GM18519 (cell line): ENCODE measurements at regions not wholly inside any gene's neighbourhood (a gene's known extent, or its start where the extent isn't known, plus 50 kb on each side); places are given as distances from the start of the nearest gene placed in this dataset.
A peak's percentile ranks its signal among the peaks of the same experiment; 100 is the strongest.
"Not testable (repeated sequence)": the region's sequence is repeated elsewhere in the genome, so short reads cannot be mapped to it uniquely, and the experiment has no call there.

Source experiments
- ATAC-seq: cut with Tn5 transposase; IDR thresholded peaks from one replicate; pipeline ENCODE4 v1.9.1; 2021; ENCODE audit warnings: mild to moderate bottlenecking, moderate library complexity; ENCODE audit not compliant: unreplicated experiment, low FRiP score

GRCh38 chr20:41735949-41736348, 117.8 kb upstream of the CHD6 start:
- no peak for ATAC-seq

GRCh38 chr20:41734506-41734945, 116.3 kb upstream of the CHD6 start:
- ATAC-seq: peak; percentile 54

- ATAC-seq: no peak
These were observed 115.0 kb upstream of the CHD6 start for GRCh38 chr20:41733151-41733550.

GRCh38 chr20:41731198-41731597, 113.0 kb upstream of the CHD6 start:
- not testable (repeated sequence) for ATAC-seq

- not testable (repeated sequence) for ATAC-seq
These were observed 109.5 kb upstream of the CHD6 start for GRCh38 chr20:41727681-41728080.

GRCh38 chr20:41726727-41727126, 108.5 kb upstream of the CHD6 start:
- no peak for ATAC-seq

GRCh38 chr20:41719151-41719550, 101.0 kb upstream of the CHD6 start:
- ATAC-seq: no peak

- no peak for ATAC-seq
These were observed 99.3 kb upstream of the CHD6 start for GRCh38 chr20:41717483-41717882.

GRCh38 chr20:41716911-41717310, 98.7 kb upstream of the CHD6 start:
- no peak for ATAC-seq

GRCh38 chr20:41716436-41716835, 98.3 kb upstream of the CHD6 start:
- no peak for ATAC-seq

GRCh38 chr20:41715526-41715925, 97.3 kb upstream of the CHD6 start:
- ATAC-seq: no peak

- ATAC-seq: no peak
These were observed 95.9 kb upstream of the CHD6 start for GRCh38 chr20:41714030-41714429.

- ATAC-seq: no peak
These were observed 86.7 kb upstream of the CHD6 start for GRCh38 chr20:41704896-41705295.

GRCh38 chr20:41702647-41703046, 84.5 kb upstream of the CHD6 start:
- ATAC-seq: no peak

- ATAC-seq: no peak
These were observed 83.6 kb upstream of the CHD6 start for GRCh38 chr20:41701588-41702348.

GRCh38 chr20:41699673-41700072, 81.5 kb upstream of the CHD6 start:
- not testable (repeated sequence) for ATAC-seq

- no peak for ATAC-seq
These were observed 79.8 kb upstream of the CHD6 start for GRCh38 chr20:41697861-41698559.

GRCh38 chr20:41696428-41696827, 78.3 kb upstream of the CHD6 start:
- no peak for ATAC-seq

- ATAC-seq: no peak
These were observed 76.6 kb upstream of the CHD6 start for GRCh38 chr20:41694796-41695195.

- peak; percentile 70 for ATAC-seq
These were observed 75.2 kb upstream of the CHD6 start for GRCh38 chr20:41693136-41693979.
